Activated gamma-delta T cell treated with Interleukin-2 at 50 U/mL for 16 hours (primary cell): ENCODE measurements at regions not wholly inside any gene's neighbourhood (a gene's known extent, or its start where the extent isn't known, plus 50 kb on each side); places are given as distances from the start of the nearest gene placed in this dataset.

Source experiments
- DNase-seq: peaks from one replicate; pipeline ENCODE4 v3.0.0-alpha.2; 2020

- DNase-seq: no peak
These were observed 323.3 kb upstream of the TLE3 start for GRCh38 chr15:70420948-70421482.

GRCh38 chr15:70420086-70420947 lies 322.6 kb upstream of the TLE3 start:
- DNase-seq: no peak

GRCh38 chr15:70418943-70419342 lies 321.2 kb upstream of the TLE3 start:
- DNase-seq: no peak

- no peak for DNase-seq
These were observed 319.8 kb upstream of the TLE3 start for GRCh38 chr15:70417535-70417934.

- DNase-seq: no peak
These were observed 319.1 kb upstream of the TLE3 start for GRCh38 chr15:70416829-70417228.

GRCh38 chr15:70415398-70415797 lies 317.7 kb upstream of the TLE3 start:
- DNase-seq: no peak

GRCh38 chr15:70414626-70415025 lies 316.9 kb upstream of the TLE3 start:
- no peak for DNase-seq

GRCh38 chr15:70412794-70413193 lies 315.1 kb upstream of the TLE3 start:
- no peak for DNase-seq

GRCh38 chr15:70411143-70411863 lies 313.6 kb upstream of the TLE3 start:
- DNase-seq: no peak

GRCh38 chr15:70410371-70410985 lies 312.8 kb upstream of the TLE3 start:
- DNase-seq: no peak

- DNase-seq: no peak
These were observed 311.7 kb upstream of the TLE3 start for GRCh38 chr15:70409388-70409787.

GRCh38 chr15:70407955-70408354 lies 310.2 kb upstream of the TLE3 start:
- no peak for DNase-seq

- no peak for DNase-seq
These were observed 309.6 kb upstream of the TLE3 start for GRCh38 chr15:70407336-70407670.

- DNase-seq: no peak
These were observed 309.1 kb upstream of the TLE3 start for GRCh38 chr15:70406617-70407335.

GRCh38 chr15:70401709-70402108 lies 304.0 kb upstream of the TLE3 start:
- DNase-seq: no peak

- DNase-seq: no peak
These were observed 303.2 kb upstream of the TLE3 start for GRCh38 chr15:70400766-70401541.

GRCh38 chr15:70399204-70399603 lies 301.5 kb upstream of the TLE3 start:
- DNase-seq: no peak

GRCh38 chr15:70398694-70399093 lies 301.0 kb upstream of the TLE3 start:
- DNase-seq: no peak

- DNase-seq: no peak
These were observed 299.1 kb upstream of the TLE3 start for GRCh38 chr15:70396807-70397206.

- no peak for DNase-seq
These were observed 297.4 kb upstream of the TLE3 start for GRCh38 chr15:70395164-70395563.

- DNase-seq: no peak
These were observed 293.0 kb upstream of the TLE3 start for GRCh38 chr15:70390723-70391122.

GRCh38 chr15:70387993-70388392 lies 290.3 kb upstream of the TLE3 start:
- no peak for DNase-seq
